ENCODE measurements at regions not wholly inside any gene's neighbourhood (a gene's known extent, or its start where the extent isn't known, plus 50 kb on each side); places are given as distances from the start of the nearest gene placed in this dataset.

DNA sequence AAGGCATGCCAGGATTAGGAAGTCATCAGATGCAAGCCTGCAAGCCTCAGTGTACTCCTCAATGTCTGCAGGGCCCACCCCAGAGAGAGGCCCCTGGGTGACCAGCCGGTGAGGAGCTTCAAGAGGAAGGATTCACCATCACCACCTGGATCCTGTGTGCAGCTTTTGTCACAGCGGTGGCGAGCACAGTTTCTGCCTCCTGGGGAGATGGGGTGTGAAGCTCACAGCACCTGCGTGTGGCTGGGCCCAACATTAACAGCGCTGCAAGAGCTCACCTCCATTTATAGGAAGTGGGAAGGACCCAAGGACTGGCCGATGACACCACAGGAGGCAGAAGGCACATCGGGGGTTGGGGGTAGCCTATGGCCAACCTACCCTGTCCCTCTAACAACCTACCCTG, 235.3 kb downstream of the CTTN start:
- Histone ChIP-seq H3K27ac (ENCODE audit: extremely low read depth, low read depth, low read length) (no peak overlapping the region), H3K4me3 (no peak overlapping the region), H3K36me3 (ENCODE audit: control insufficient read depth, insufficient read depth, low read length) (no peaks in the 10 kb centered on the region), H3K27me3 (ENCODE audit: control insufficient read depth in 2 of 2, insufficient read depth in 2 of 2, low read length in 2 of 2) (peaks cover 0 to 67% of the 10 kb centered on the region in 2 experiments; a peak in 4 of 5 replicates), H3K79me2 (ENCODE audit: control insufficient read depth, insufficient read depth, low read length) (no peaks in the 10 kb centered on the region), H3K9me1 (ENCODE audit: control insufficient read depth, insufficient read depth, low read length) (no peaks in the 10 kb centered on the region), H3K9ac (ENCODE audit: insufficient read depth in 1 of 2, low read depth in 2 of 2, low read length in 2 of 2) (no peak overlapping the region), H3K4me2 (ENCODE audit: insufficient read depth, low read length) (no peak overlapping the region), H3K4me1 (replicated peaks in 1 of 2; ENCODE audit: control insufficient read depth in 2 of 2, insufficient read depth in 2 of 2, low read length in 2 of 2) (peaks cover 0 to 8% of the 10 kb centered on the region in 2 experiments; a peak in 2 of 5 replicates), H3K9me3 (replicated peaks; ENCODE audit: control insufficient read depth, insufficient read depth, low read depth, low read length) (no peaks in the 10 kb centered on the region), H4K20me1 (replicated peaks; ENCODE audit: control insufficient read depth, insufficient read depth, low read length) (no peaks in the 10 kb centered on the region), H2AFZ (ENCODE audit: low read depth, low read length) (no peak overlapping the region)
- TF ChIP-seq RFX1 (IDR thresholded peaks at IDR 0.05) (no peak), HNRNPL (IDR thresholded peaks at IDR 0.05; ENCODE audit: low read depth, low read length) (no peak), HOMEZ (CRISPR knock-in tag; IDR thresholded peaks at IDR 0.05) (no peak), SIX5 (IDR thresholded peaks at IDR 0.05; ENCODE audit: borderline replicate concordance in 1 of 2, insufficient read depth in 1 of 2, low read depth in 1 of 2, low read length in 2 of 2) (no peak), PHF21A (IDR thresholded peaks at IDR 0.05; ENCODE audit: borderline replicate concordance, low read depth) (no peak)
- ATAC-seq (no peak), FAIRE-seq (no peak), DNase-seq (ENCODE audit: extremely low read depth in 1 of 4, low spot score in 3 of 4) (no peak)
- CTCF ChIA-PET (ENCODE audit: low intra/inter-chr PET ratio), result no interaction called here
- POLR2A ChIA-PET, result interaction anchor here (0.8 kb wide), 1 partner anchor 22 kb away, joined by 3 read pairs; no protein-coding TSS in a partner anchor
- no TSS peak for BruUV-seq (replicated peaks)
- intact Hi-C loops (cut with micrococcal nuclease), result no loop called here
- in situ Hi-C loops (cut with MboI), result no loop called here
- 0% methylated on average over 7 of the region's 7 CpGs for WGBS (ENCODE audit: insufficient coverage, low coverage, missing lambda C conversion rate)

Measured in K562 (cell line).